Neural progenitor cell (in vitro differentiated cells): ENCODE measurements at regions not wholly inside any gene's neighbourhood (a gene's known extent, or its start where the extent isn't known, plus 50 kb on each side); places are given as distances from the start of the nearest gene placed in this dataset.

Experiments
- CTCF ChIP-seq: fragments of 200-600 bp; sonication (generic); IDR thresholded peaks from 2 replicates; pipeline ENCODE4 v1.5.1; 2017; ENCODE audit warnings: antibody characterized with exemption, mild to moderate bottlenecking
- EZH2 ChIP-seq: fragments of 200-600 bp; sonication (generic); IDR thresholded peaks from 2 replicates; pipeline ENCODE4 v1.6.1; 2017; ENCODE audit warnings: antibody characterized with exemption, mild to moderate bottlenecking, moderate library complexity

GRCh38 chr4:117770269-117771102 lies 263.8 kb upstream of the NDST3 start:
- TF ChIP-seq CTCF (no peak), EZH2 (no peak)
